ENCODE measurements at regions not wholly inside any gene's neighbourhood (a gene's known extent, or its start where the extent isn't known, plus 50 kb on each side); places are given as distances from the start of the nearest gene placed in this dataset.

- H3K27ac Mint-ChIP-seq, result no peak overlapping the region
- ATAC-seq, result no peak
- POLR2A ChIA-PET, result no interaction called here
- no peak overlapping the region for H3K4me3 Mint-ChIP-seq
- no peaks in the 10 kb centered on the region for H3K9me3 Mint-ChIP-seq
- H3K4me1 Mint-ChIP-seq, result no peaks in the 10 kb centered on the region
- no peaks in the 10 kb centered on the region for H3K36me3 Mint-ChIP-seq
- CTCF ChIA-PET, result no interaction called here
- no peak for DNase-seq (ENCODE audit: low spot score)
- H3K27me3 Mint-ChIP-seq (ENCODE audit: low read depth), result no peaks in the 10 kb centered on the region
- TF ChIP-seq FOXP1 (CRISPR knock-in tag; IDR thresholded peaks at IDR 0.05; ENCODE audit: borderline replicate concordance) (no peak), AR (CRISPR knock-in tag; IDR thresholded peaks at IDR 0.05) (no peak), MYBL2 (CRISPR knock-in tag; IDR thresholded peaks at IDR 0.05) (no peak), CREB1 (CRISPR knock-in tag; IDR thresholded peaks at IDR 0.05) (no peak), USF1 (CRISPR knock-in tag; IDR thresholded peaks at IDR 0.05) (no peak), FOXK1 (CRISPR knock-in tag; IDR thresholded peaks at IDR 0.05) (no peak), IRF2 (CRISPR knock-in tag; IDR thresholded peaks at IDR 0.05; ENCODE audit: borderline replicate concordance, low read depth) (no peak), MXD4 (CRISPR knock-in tag; IDR thresholded peaks at IDR 0.05; ENCODE audit: borderline replicate concordance) (no peak), JUN (CRISPR knock-in tag; IDR thresholded peaks at IDR 0.05) (no peak), CDX4 (CRISPR knock-in tag; IDR thresholded peaks at IDR 0.05; ENCODE audit: borderline replicate concordance) (no peak), NFYB (CRISPR knock-in tag; conservative IDR thresholded peaks at IDR 0.05; ENCODE audit: low read depth) (no peak), TCF7 (CRISPR knock-in tag; IDR thresholded peaks at IDR 0.05; ENCODE audit: low read depth) (no peak), CREM (CRISPR knock-in tag; IDR thresholded peaks at IDR 0.05) (no peak), TEAD1 (CRISPR knock-in tag; IDR thresholded peaks at IDR 0.05) (no peak)
- TF ChIP-seq, protein P1, sequence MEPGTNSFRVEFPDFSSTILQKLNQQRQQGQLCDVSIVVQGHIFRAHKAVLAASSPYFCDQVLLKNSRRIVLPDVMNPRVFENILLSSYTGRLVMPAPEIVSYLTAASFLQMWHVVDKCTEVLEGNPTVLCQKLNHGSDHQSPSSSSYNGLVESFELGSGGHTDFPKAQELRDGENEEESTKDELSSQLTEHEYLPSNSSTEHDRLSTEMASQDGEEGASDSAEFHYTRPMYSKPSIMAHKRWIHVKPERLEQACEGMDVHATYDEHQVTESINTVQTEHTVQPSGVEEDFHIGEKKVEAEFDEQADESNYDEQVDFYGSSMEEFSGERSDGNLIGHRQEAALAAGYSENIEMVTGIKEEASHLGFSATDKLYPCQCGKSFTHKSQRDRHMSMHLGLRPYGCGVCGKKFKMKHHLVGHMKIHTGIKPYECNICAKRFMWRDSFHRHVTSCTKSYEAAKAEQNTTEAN (CRISPR knock-in tag; IDR thresholded peaks at IDR 0.05), result no peak
- TF ChIP-seq, protein P2, sequence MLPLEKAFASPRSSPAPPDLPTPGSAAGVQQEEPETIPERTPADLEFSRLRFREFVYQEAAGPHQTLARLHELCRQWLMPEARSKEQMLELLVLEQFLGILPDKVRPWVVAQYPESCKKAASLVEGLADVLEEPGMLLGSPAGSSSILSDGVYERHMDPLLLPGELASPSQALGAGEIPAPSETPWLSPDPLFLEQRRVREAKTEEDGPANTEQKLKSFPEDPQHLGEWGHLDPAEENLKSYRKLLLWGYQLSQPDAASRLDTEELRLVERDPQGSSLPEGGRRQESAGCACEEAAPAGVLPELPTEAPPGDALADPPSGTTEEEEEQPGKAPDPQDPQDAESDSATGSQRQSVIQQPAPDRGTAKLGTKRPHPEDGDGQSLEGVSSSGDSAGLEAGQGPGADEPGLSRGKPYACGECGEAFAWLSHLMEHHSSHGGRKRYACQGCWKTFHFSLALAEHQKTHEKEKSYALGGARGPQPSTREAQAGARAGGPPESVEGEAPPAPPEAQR (CRISPR knock-in tag; IDR thresholded peaks at IDR 0.05), result no peak
- TF ChIP-seq, protein P3, sequence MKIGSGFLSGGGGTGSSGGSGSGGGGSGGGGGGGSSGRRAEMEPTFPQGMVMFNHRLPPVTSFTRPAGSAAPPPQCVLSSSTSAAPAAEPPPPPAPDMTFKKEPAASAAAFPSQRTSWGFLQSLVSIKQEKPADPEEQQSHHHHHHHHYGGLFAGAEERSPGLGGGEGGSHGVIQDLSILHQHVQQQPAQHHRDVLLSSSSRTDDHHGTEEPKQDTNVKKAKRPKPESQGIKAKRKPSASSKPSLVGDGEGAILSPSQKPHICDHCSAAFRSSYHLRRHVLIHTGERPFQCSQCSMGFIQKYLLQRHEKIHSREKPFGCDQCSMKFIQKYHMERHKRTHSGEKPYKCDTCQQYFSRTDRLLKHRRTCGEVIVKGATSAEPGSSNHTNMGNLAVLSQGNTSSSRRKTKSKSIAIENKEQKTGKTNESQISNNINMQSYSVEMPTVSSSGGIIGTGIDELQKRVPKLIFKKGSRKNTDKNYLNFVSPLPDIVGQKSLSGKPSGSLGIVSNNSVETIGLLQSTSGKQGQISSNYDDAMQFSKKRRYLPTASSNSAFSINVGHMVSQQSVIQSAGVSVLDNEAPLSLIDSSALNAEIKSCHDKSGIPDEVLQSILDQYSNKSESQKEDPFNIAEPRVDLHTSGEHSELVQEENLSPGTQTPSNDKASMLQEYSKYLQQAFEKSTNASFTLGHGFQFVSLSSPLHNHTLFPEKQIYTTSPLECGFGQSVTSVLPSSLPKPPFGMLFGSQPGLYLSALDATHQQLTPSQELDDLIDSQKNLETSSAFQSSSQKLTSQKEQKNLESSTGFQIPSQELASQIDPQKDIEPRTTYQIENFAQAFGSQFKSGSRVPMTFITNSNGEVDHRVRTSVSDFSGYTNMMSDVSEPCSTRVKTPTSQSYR (CRISPR knock-in tag; IDR thresholded peaks at IDR 0.05), result no peak
Measured at GRCh38 chr9:119827526-119827925, 458.3 kb upstream of the BRINP1 start.

- CTCF ChIA-PET, result no interaction called here
- Mint-ChIP-seq H3K9me3 (no peaks in the 10 kb centered on the region), H3K36me3 (no peaks in the 10 kb centered on the region), H3K27me3 (ENCODE audit: low read depth) (no peaks in the 10 kb centered on the region), H3K27ac (no peak overlapping the region), H3K4me3 (no peak overlapping the region), H3K4me1 (no peaks in the 10 kb centered on the region)
- DNase-seq (ENCODE audit: low spot score) (no peak), ATAC-seq (no peak)
- POLR2A ChIA-PET, result no interaction called here
- TF ChIP-seq USF1 (CRISPR knock-in tag; IDR thresholded peaks at IDR 0.05) (no peak), JAZF1 (CRISPR knock-in tag; IDR thresholded peaks at IDR 0.05) (no peak), CDX4 (CRISPR knock-in tag; IDR thresholded peaks at IDR 0.05; ENCODE audit: borderline replicate concordance) (no peak), ZNF263 (CRISPR knock-in tag; IDR thresholded peaks at IDR 0.05; ENCODE audit: low read depth) (no peak), GRHL2 (CRISPR knock-in tag; IDR thresholded peaks at IDR 0.05; ENCODE audit: insufficient replicate concordance, severe bottlenecking) (no peak), NR3C1 (CRISPR knock-in tag; conservative IDR thresholded peaks at IDR 0.05; ENCODE audit: low read depth) (no peak), FOXP1 (CRISPR knock-in tag; IDR thresholded peaks at IDR 0.05; ENCODE audit: borderline replicate concordance) (no peak), ZNF396 (CRISPR knock-in tag; IDR thresholded peaks at IDR 0.05; ENCODE audit: borderline replicate concordance) (no peak), ZNF121 (CRISPR knock-in tag; IDR thresholded peaks at IDR 0.05) (no peak), ZNF219 (CRISPR knock-in tag; IDR thresholded peaks at IDR 0.05; ENCODE audit: borderline replicate concordance) (no peak), NFE2L1 (CRISPR knock-in tag; IDR thresholded peaks at IDR 0.05) (no peak), SMAD4 (CRISPR knock-in tag; IDR thresholded peaks at IDR 0.05) (no peak)
Measured at GRCh38 chr9:119827126-119827525, 457.9 kb upstream of the BRINP1 start.
